K562 (cell line): ENCODE measurements at regions not wholly inside any gene's neighbourhood (a gene's known extent, or its start where the extent isn't known, plus 50 kb on each side); places are given as distances from the start of the nearest gene placed in this dataset.

Experiments
- ATF1 ChIP-seq, 2 experiments: fragments of 450-650 bp in 1 of 2; IDR thresholded peaks; 2 replicates each; pipeline ENCODE4 v1.6.1; 2016; ENCODE audit warnings: missing compliant biosample characterization in 1 of 2, missing genetic modification characterization in 1 of 2
- EP300 ChIP-seq: IDR thresholded peaks from 2 replicates; pipeline ENCODE4 v1.6.1; 2012; ENCODE audit warnings: low read length, improper control_type of control experiment
- MYC ChIP-seq, 2 experiments: fragments of 250-450 bp in 1 of 2; sonication (Bioruptor Pico) in 1 of 2; IDR thresholded peaks; 2 replicates each; pipeline versions ENCODE4 v1.5.1 to v1.6.1; 2012 to 2021; ENCODE audit warnings: low read depth in 2 of 2, borderline replicate concordance in 1 of 2, improper control_type of control experiment in 1 of 2, low read length in 1 of 2, mild to moderate bottlenecking in 1 of 2, moderate library complexity in 1 of 2
- NR2F6 ChIP-seq: fragments of 450-650 bp; formaldehyde crosslinking; IDR thresholded peaks from 2 replicates; pipeline ENCODE4 v1.4.0; 2020; ENCODE audit warnings: mild to moderate bottlenecking
- RBM34 ChIP-seq: fragments of 200-400 bp; formaldehyde crosslinking; IDR thresholded peaks from 2 replicates; pipeline ENCODE4 v1.6.1; 2018; ENCODE audit warnings: low read length, borderline replicate concordance; ENCODE audit not compliant: insufficient read depth
- SAFB ChIP-seq: fragments of 200-400 bp; formaldehyde crosslinking; IDR thresholded peaks from 2 replicates; pipeline ENCODE4 v1.6.1; 2017; ENCODE audit warnings: low read depth, low read length, borderline replicate concordance
- TF ChIP-seq, protein P1 (sequence below): fragments of 200-800 bp; sonication (Bioruptor generic); IDR thresholded peaks from 2 replicates; pipeline ENCODE4 v1.6.1; 2017; ENCODE audit warnings: missing genetic modification characterization, missing compliant biosample characterization

DNA sequence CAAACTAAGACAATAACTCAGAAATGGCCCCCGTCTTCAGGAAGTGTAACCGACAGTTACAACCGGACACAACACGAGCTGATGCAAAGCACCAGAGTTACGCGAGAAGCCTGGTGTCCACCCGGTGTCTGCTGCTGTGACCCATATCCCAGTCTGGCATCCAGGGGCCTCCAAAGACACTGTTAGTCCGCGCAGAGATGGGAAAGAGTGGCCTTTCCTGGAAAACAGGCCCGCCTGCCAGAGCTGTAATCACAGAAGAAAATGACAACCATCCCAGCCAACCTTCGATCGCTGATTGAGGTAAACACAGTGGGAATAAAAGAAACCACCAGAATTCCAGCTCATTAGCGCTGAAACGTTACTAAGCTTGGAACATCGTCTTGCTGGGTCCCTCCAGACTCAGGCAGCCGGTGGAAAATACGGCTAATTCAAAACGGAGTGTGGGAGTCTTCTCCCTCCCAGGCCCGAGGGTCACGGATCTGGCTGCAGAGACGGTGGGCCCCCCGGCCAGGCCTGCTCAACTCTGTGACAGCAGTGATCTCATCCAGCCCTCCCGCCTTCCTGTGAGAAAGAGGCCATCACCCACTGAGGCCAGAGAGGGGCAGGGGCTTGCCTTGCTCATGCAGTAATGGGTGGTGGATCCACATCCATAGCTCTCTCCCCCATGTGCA lies 273.9 kb upstream of the RTL1 start (continued):
- no peak for TF ChIP-seq EP300
- TF ChIP-seq RBM34: no peak
- TF ChIP-seq NR2F6 (CRISPR knock-in tag): no peak
- TF ChIP-seq ATF1 (CRISPR knock-in tag; IDR thresholded peaks at IDR 0.05): no peak
- no peak for TF ChIP-seq ATF1 (tag; IDR thresholded peaks at IDR 0.05)
- TF ChIP-seq, protein P1, sequence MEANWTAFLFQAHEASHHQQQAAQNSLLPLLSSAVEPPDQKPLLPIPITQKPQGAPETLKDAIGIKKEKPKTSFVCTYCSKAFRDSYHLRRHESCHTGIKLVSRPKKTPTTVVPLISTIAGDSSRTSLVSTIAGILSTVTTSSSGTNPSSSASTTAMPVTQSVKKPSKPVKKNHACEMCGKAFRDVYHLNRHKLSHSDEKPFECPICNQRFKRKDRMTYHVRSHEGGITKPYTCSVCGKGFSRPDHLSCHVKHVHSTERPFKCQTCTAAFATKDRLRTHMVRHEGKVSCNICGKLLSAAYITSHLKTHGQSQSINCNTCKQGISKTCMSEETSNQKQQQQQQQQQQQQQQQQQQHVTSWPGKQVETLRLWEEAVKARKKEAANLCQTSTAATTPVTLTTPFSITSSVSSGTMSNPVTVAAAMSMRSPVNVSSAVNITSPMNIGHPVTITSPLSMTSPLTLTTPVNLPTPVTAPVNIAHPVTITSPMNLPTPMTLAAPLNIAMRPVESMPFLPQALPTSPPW (CRISPR knock-in tag): no peak
- no peak for TF ChIP-seq SAFB
- no peak for TF ChIP-seq MYC (IDR thresholded peaks at IDR 0.05; ENCODE audit: low read depth, low read length)
- no peak for TF ChIP-seq MYC (CRISPR knock-in tag; IDR thresholded peaks at IDR 0.05; ENCODE audit: borderline replicate concordance, low read depth)
